SW 1271 (cell line): ENCODE measurements at regions not wholly inside any gene's neighbourhood (a gene's known extent, or its start where the extent isn't known, plus 50 kb on each side); places are given as distances from the start of the nearest gene placed in this dataset.
"Not testable (repeated sequence)": the region's sequence is repeated elsewhere in the genome, so short reads cannot be mapped to it uniquely, and the experiment has no call there.

Experiments
- DNase-seq, 2 experiments: peaks; one replicate each; lab custom pipeline; 2025; lab: John Stamatoyannopoulos, UW

- DNase-seq: not testable (repeated sequence)
These were observed 3051.6 kb downstream of the RPIA start for GRCh38 chr2:91742973-91743490.

DNA sequence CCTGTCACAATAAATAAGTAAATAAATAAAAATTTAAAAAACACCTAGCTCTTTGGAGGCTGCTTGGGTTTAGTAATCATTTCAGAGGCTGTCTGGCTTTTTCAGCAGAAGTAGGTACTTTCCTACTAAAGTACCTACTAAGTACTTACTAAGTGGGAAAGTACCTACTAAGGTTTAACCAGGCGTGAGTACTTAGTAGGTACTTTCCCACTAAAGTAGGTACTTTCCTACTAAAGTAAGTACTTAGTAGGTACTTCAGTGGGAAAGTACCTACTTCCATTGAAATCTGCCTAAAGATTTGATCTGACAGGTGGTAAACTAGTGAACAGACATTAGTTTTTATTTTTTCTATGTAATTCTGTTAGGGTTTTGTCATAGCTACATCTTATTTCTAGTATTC, 3052.4 kb downstream of the RPIA start:
- DNase-seq: not testable (repeated sequence)

GRCh38 chr2:91744700-91745141, 3053.2 kb downstream of the RPIA start:
- DNase-seq: not testable (repeated sequence)

GRCh38 chr2:91748902-91749301, 3057.4 kb downstream of the RPIA start:
- DNase-seq: no peak

DNA sequence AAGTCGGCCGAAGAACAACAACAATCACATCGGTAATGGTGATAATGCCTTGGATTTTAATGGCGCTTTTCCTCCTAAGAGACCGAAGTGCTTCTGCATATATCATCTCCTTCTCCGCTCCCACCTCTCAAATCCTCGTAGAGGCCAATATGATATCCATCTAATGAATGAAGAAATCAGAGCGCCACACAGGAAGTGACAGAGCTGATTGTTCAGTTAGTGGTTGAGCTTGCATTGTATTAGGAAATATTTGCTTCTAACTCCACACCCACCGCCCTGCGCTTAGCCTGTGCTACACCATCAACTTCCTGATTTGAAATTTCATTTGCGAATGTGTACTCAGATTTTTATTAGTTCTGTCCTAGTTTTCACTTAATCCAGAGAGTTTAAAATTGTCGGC, 3058.2 kb downstream of the RPIA start:
- DNase-seq: not testable (repeated sequence)

GRCh38 chr2:91759361-91759941, 3068.0 kb downstream of the RPIA start:
- not testable (repeated sequence) for DNase-seq

DNA sequence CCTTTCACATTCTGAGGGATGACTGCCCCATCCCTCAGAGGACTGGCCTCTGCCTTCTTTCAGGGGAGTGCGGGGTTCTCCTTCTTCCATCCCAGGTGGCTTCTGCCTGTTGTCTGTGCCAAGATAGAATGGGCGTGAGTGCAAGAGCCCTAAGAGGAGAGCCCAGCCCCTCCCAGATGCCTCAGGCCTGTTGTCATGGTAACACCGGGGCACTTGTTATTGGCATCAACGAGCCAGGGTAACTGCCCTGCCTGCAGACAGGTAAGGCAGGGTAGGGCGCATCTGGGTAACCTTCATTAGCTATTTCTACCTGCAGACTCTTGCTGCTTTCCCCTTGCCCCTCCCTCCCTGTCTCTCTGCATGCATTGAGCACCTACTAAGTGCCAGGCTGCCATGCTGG, 3069.2 kb downstream of the RPIA start:
- not testable (repeated sequence) for DNase-seq

DNA sequence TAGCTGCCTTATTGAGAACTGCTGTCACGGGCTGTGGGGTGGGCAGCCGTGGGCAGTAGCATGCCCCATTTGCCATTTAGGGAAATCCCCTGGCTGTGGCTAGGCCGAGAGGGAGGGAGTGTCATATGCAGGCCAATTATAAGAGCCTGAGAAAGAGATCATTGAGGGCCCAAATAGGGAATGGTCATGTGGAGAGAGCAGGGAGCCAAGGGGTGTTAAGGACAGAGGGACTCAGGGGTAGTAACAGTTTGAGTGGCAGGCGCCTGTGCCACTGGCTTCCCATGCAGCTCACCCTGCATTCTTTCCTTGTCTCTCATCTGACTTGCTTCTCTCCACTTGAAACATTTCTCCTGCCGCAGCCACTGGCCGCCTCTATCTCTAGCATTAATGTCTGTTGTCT, 3070.8 kb downstream of the RPIA start:
- DNase-seq: not testable (repeated sequence)

DNA sequence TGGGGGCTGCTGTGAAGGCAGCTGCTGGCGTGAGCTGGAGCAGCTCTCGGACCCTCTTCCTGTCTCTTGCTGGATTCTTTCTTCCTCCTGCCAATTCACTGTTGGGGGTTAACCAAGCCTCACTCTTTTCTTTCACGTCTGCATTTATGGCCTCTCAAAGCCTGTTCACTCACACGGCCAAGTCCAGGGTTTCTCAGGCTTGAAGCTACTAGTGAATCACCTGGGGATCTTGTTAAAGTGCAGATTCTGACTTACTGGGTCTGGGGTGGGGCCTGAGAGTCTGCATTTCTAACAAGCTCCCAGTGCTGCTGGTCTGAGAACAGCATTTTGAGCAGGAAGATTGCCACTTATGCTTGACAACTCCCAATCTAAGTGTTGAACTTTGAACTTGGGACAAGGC, 3072.2 kb downstream of the RPIA start:
- not testable (repeated sequence) for DNase-seq

- DNase-seq: not testable (repeated sequence)
These were observed 3073.1 kb downstream of the RPIA start for GRCh38 chr2:91764581-91765002.

DNA sequence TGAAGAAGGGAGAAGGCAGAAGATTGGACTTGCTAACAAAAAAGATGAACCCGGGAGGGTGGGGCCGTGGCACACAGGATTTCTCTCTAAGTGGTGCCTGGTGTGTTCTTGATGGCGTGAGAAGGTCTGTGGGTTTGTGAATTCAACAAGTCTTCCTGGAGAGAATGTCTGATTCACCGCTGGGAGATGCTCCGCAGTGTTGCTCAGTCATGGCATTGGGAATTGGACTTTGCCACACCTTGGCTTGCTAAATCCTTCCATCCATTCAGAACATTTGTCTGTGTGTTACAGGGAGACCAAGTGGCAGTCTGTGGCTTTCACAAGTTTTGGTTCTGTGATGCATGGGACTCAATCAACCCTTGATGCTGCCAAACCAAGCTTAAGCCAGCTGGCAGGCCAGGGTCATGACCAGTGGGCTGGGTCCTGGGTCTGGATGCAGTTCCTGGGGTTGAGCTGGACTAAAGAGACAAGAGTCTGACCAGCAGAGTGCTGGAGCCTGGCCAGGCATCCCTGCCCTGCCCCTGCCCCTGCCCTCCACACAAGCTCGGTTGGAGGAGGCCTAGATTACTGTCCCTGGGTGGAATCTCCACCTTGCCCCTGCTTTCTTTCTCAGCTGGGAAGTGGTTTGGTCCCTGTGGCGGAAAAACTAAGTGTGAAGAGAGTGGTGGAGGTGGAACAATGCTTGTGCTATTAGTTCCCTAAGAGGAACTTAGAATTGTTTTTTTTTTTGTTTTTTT, 3073.7 kb downstream of the RPIA start:
- DNase-seq: not testable (repeated sequence)

DNA sequence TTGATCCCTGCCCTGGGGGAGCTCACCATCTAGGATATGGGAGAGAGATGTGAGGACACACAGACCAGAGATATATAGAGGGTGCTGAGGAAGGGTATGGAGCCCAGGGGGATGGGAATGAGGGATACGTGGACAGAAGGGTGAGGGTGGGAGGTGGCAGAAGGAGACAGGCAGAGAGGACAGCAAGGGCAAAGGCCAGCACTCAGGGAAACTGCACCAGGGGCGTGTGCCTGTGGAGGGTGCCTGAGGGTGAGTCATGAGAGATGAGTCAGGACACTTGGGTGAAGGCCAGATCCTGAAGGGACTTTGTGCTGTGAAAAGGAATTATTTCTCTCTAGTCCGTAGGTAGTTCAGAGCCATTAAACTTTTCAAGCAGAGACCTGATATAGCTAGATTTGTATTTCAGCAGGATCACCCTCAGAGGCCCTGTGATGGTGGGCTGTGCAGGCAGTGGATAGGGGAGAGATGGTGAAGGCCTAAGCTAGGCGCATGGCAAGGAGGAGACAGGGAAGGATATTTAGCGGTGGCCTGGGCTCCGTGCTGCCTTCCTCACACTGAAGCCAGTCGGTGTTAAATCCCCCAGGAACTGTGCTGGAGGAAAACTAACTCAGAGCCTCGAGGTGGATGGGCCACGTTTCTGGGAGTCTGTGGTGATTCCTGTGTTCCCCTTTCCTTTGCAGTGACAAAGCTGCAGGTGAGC, 3075.0 kb downstream of the RPIA start:
- DNase-seq: peak; percentile 29 to 74

GRCh38 chr2:91768301-91768700, 3076.8 kb downstream of the RPIA start:
- not testable (repeated sequence) for DNase-seq

GRCh38 chr2:91768997-91769396, 3077.5 kb downstream of the RPIA start:
- not testable (repeated sequence) for DNase-seq

DNA sequence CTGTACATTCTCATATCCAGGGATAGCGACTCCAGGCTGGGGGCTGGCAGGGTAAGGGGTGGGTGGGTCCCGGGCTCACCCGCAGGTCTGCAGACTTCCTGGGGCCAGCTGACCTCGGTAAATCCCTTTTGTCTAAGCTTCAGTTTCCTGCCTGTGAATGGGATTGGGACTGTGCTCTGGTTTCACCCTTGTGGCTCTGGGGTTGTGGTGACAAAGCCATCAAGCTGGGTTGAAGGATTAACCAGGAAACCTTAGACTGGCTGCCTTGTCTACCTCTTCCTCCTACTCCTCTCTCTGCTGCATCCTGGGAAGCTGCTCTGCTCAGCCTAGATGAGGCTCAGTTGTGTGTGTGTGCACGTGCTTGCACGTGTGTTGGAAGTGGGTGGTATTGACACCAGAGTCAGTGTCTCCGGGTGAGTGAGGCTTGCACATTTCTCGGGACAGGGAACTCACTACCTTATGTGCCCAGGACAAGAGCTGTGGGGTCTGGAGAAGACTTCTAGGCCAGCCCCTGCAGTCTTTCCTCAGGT, 3078.6 kb downstream of the RPIA start:
- DNase-seq: not testable (repeated sequence)

- DNase-seq: not testable (repeated sequence)
These were observed 3080.1 kb downstream of the RPIA start for GRCh38 chr2:91771604-91772003.

DNA sequence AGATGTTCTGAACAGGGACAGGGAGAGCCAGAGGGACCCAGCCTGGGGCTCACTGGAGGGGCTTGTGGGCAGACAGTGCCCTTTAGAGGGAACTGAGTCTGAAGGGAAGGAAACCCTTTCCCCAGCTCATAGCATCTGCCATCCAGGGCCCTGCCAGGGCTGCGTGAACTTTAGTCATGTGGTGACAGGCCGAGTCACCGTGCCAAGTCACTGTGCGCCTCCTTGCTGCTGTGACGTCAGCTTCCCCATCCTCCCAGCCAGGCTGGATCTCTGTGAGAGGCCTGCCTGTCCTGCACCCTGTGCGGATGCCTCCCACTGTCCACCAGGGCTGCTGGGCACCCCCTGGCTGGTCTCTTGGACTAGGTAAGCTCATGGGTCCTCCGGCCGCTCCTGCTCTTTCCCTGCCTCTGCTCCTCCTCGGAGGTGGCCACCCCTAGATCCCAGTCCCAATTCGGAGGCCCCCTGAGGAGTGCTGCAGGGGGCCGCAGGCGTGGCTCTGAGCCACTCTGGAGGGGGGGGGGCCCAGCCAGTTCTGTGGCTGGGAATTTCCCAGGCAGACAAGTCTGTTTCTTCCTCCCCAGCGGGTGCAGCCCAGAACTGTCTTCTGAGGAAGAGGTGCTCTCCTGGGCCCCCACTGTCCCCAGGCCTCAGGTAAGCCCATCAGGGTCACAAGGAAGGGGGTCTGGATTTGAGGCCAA, 3080.9 kb downstream of the RPIA start:
- DNase-seq: not testable (repeated sequence)

- not testable (repeated sequence) for DNase-seq
These were observed 3082.3 kb downstream of the RPIA start for GRCh38 chr2:91773810-91774209.

DNA sequence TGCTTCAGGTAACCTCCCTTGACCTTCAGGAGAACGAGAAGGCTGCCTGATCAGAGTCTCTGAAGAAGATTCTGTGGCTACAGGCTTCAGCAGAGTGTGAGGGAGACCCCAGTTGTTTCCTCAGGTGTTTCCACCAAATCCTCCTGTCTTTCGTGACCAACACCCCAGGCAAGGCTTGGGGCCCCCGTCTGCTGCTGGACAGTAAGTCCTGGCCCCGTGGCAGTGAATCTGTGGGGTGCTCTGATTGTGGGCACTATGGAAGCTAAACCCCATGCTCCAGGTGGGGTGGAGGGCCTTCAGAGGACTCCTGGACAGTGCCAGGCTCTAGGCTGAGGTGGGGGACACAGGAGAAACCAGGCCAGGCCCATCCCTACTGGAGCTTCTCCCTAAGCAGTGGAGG, 3083.7 kb downstream of the RPIA start:
- not testable (repeated sequence) for DNase-seq

GRCh38 chr2:91780324-91780723, 3088.9 kb downstream of the RPIA start:
- DNase-seq: not testable (repeated sequence)

- DNase-seq: not testable (repeated sequence)
These were observed 3061.8 kb upstream of the TEKT4 start for GRCh38 chr2:91809391-91809790.
